ENCODE measurements at regions not wholly inside any gene's neighbourhood (a gene's known extent, or its start where the extent isn't known, plus 50 kb on each side); places are given as distances from the start of the nearest gene placed in this dataset.

DNA sequence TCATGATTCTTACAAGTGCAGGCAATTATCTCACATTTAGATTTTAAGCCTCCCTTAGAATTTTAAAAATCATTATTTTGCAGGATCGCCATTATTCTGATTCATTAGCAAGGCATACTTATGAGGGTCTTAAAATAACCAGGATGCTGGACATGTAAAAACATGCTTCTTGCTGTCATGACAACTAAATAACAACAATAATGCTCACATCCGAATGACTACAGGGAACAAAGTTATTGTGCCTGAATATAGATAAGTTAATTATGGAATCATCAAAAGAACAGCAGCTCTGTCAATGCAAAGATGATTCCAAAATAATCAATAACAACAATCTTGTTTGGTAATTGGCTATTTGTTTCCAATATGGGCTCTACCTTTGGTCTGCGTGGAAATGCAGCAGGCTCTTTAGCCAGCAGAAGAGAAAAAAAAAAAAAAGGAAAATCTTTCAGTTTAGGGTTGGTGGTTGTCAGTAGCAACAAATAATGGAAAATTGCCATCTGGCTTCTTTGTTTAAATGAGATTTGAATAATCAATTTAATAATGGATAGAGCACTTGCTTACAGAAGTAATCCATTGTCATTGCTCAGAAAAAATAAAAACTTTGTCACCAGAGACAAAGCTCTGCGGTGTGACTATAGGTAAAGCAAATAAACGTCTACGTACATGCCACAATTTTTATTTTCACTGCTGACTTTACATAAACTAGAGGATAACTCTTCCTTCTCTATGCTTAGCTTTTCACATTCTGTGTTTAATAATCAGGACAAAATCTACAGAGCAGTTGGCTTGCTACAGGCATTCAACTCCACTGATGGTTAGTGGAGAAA is 468.9 kb upstream of the TSHZ3 start:
- Histone ChIP-seq H3K36me3 (ENCODE audit: insufficient read depth) (no peaks in the 10 kb centered on the region), H3K4me1 (ENCODE audit: insufficient read depth) (no peaks in the 10 kb centered on the region), H3K4me3 (ENCODE audit: low read depth, low read length) (no peak overlapping the region), H3K27ac (ENCODE audit: low read depth) (no peak overlapping the region)
- 34% methylated on average over 6 of the region's 6 CpGs for WGBS
- no peak for DNase-seq (ENCODE audit: extremely low spot score)

DNA sequence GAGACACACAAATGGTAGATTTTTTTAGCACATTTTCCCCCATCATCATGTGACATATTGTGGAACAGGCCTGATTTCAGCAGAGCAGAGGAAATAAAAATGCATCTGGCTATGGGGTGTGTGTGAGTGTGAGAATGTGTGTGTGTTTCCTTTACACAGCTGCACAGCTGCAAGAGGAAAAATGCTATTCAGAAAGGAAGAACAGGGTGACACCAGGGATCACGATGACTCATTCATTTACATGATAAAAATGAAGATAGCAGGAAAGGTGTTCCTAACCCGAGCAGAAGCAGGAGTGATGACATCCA is 469.5 kb upstream of the TSHZ3 start:
- Histone ChIP-seq H3K4me1 (ENCODE audit: insufficient read depth) (no peaks in the 10 kb centered on the region), H3K27ac (ENCODE audit: low read depth) (no peak overlapping the region), H3K4me3 (ENCODE audit: low read depth, low read length) (no peak overlapping the region), H3K36me3 (ENCODE audit: insufficient read depth) (no peaks in the 10 kb centered on the region)
- WGBS, result 9% methylated on average over 2 of the region's 2 CpGs
- no peak for DNase-seq (ENCODE audit: extremely low spot score)

DNA sequence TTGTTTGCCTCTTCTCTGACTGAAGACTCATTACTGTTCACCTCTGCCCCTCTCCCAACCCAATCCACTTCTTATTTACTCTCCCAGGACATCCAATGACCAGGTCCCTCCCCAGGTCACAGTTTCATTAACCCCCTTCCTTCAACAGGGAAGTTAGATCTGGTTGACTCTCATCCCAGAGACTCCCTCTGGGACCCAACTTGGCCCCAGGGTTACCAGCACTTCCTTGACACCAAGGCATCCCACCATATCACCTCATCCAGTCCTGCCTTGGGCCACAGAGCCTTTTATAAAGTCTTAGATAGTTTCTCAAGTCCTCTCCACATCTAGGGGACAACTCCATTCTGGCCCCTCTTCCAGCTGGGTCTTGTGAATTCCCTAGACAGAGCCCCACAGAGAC is 470.6 kb upstream of the TSHZ3 start:
- no peak for DNase-seq (ENCODE audit: extremely low spot score)
- Histone ChIP-seq H3K4me3 (ENCODE audit: low read depth, low read length) (no peak overlapping the region), H3K27ac (ENCODE audit: low read depth) (no peak overlapping the region), H3K4me1 (ENCODE audit: insufficient read depth) (no peaks in the 10 kb centered on the region), H3K36me3 (ENCODE audit: insufficient read depth) (no peaks in the 10 kb centered on the region)

DNA sequence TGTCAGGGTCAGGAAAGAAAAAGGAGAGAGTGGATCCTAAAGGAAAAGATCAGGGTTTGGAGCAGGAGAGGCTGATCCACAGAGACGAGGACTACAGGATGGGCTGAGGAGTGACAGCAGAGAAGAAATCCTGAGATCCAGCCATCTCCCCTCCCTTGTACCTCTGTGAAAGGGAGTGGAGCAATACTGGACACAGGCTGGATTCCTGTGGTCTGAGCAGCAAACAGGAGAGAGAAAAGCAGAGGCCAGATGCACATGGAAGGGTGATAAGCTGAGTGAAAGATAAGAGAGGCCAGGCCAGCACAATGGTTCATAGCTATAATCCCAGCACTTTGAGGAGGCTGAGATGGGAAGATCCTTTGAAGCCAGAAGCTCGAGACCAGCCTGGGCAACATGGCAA is 472.1 kb upstream of the TSHZ3 start:
- no peak for DNase-seq (ENCODE audit: extremely low spot score)
- Histone ChIP-seq H3K4me3 (ENCODE audit: low read depth, low read length) (no peak overlapping the region), H3K4me1 (ENCODE audit: insufficient read depth) (no peaks in the 10 kb centered on the region), H3K27ac (ENCODE audit: low read depth) (no peak overlapping the region), H3K36me3 (ENCODE audit: insufficient read depth) (no peaks in the 10 kb centered on the region)
- 82% methylated on average over 2 of the region's 2 CpGs for WGBS

DNA sequence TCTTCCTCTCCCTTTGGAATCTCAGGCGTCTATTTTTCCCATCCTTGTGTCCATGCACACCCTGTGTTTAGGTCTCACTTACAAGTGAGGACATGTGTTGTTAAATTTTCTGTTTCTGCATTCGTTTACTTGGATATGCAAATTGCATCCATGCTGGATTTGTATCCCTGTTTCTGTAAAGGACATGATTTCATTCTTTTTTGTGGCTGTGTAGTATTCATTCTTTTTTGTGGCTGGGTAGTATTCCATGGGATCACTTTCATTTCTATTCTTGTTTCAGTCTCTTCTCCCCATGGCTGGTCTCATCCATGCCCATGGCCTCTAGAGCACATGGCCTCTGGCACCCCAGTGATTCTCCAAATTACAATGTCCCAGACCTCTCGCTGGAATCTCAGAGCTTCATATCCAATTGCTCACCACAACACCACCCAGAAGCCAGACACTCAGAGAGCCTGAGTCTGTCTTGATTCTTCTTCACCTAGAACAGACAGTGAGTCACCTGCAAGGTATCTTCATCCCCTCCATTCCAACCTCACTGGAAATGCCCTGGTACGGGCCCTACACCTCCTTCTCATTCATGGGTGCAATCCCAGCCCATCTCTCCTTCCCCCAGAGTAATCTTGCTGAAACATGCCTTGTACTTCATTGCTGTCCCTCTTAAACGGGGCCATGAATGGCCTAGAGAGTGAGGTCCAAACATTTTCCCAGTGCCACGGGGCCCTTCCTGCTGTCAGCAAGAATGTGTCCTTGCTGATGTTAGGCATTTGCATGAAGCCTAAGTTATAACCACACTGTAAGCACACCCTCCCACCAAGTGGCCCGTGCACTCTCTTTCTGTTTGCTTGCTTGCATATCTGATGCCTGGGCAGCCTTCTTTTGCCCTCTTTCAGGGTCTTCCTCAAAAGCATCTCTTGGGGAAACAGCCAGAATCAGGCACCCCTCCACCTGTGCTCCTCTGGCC is 476.2 kb upstream of the TSHZ3 start:
- WGBS, result 78% methylated on average over 7 of the region's 7 CpGs
- Histone ChIP-seq H3K4me3 (ENCODE audit: low read depth, low read length) (no peak overlapping the region), H3K36me3 (ENCODE audit: insufficient read depth) (no peaks in the 10 kb centered on the region), H3K4me1 (ENCODE audit: insufficient read depth) (no peaks in the 10 kb centered on the region), H3K27ac (ENCODE audit: low read depth) (no peak overlapping the region)
- DNase-seq (ENCODE audit: extremely low spot score), result no peak

DNA sequence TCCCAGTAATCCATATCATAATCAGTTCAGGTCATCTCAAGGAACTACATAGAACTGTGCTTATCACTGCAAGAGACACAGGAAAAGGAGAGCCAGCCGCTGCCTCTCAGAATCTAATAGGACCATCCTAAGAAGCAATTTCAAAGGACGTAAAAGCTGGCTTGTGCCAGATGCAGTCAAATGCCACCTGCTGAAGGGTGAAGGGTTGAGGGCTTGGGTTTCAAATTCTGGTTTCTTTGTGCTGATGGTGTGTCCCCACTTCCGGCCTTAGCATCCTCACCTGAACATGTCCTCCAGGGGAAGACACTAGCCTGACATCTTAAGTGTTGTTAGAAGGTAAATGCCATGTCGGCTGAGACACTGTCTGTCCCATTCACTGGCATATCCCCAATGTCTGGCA is 477.1 kb upstream of the TSHZ3 start:
- WGBS, result 93% methylated on average over 4 of the region's 4 CpGs
- no peaks in the 10 kb centered on the region for H3K4me1 ChIP-seq (ENCODE audit: insufficient read depth)
- no peaks in the 10 kb centered on the region for H3K36me3 ChIP-seq (ENCODE audit: insufficient read depth)
- H3K27ac ChIP-seq (ENCODE audit: low read depth), result no peak overlapping the region
- no peak overlapping the region for H3K4me3 ChIP-seq (ENCODE audit: low read depth, low read length)
- no peak for DNase-seq (ENCODE audit: extremely low spot score)

DNA sequence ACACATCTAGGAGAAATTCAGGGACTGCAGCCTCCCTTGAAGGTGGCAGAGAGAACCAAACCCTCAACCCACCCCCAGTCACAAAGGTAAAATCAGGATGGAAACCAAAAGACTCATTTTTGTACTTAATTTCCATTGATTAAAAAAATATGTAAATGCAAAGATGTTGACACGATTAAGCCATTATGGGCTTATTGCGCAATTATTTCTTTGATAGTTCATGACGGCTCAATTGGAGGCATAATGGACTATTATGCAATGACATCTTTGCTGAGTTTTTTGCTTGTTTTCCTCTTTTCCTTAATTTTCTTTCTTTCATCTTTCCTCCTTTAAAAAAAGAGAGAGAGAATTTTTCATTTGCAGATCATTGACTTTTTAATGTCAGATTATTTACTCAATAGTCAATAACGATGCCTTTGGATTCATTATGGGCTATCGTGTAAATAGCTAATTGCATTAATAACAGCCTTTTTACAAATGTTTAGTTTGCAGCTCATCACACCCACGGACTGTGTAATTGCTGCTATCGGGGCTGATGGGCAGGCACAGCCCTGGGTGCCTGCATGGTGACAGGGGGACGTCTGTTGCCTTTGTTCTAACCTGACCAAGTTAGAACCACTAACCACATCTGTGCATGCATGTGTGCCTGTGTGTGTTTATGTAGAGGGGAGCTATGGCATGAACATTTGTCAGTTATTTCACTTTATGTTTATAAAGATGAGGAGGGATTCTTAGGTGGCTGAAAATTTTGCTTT is 482.4 kb upstream of the TSHZ3 start:
- H3K4me3 ChIP-seq (ENCODE audit: low read depth, low read length), result no peak overlapping the region
- no peak overlapping the region for H3K27ac ChIP-seq (ENCODE audit: low read depth)
- DNase-seq (ENCODE audit: extremely low spot score), result no peak
- H3K4me1 ChIP-seq (ENCODE audit: insufficient read depth), result no peaks in the 10 kb centered on the region
- H3K36me3 ChIP-seq (ENCODE audit: insufficient read depth), result no peaks in the 10 kb centered on the region
- 83% methylated on average over 8 of the region's 8 CpGs for WGBS

DNA sequence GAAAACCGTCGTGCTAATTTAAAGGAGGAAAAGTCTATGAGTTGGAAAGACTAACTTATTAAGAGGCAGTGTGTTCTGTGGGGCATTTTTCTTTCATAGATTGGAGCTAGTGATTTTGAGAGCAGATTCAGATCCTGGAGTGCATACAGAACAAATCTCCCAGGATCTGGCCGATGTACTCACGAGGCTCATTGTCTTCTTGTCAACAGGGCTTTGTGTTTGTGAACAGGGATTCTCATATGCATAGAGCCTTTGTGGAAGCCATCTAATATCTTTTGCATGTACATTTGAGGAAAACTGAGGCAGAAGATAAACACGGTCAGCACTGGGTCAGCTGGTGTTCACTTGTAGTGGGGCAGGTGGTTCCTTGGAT is 482.9 kb upstream of the TSHZ3 start:
- 60% methylated on average over 5 of the region's 5 CpGs for WGBS
- Histone ChIP-seq H3K36me3 (ENCODE audit: insufficient read depth) (no peaks in the 10 kb centered on the region), H3K4me1 (ENCODE audit: insufficient read depth) (no peaks in the 10 kb centered on the region), H3K27ac (ENCODE audit: low read depth) (no peak overlapping the region), H3K4me3 (ENCODE audit: low read depth, low read length) (no peak overlapping the region)
- no peak for DNase-seq (ENCODE audit: extremely low spot score)

DNA sequence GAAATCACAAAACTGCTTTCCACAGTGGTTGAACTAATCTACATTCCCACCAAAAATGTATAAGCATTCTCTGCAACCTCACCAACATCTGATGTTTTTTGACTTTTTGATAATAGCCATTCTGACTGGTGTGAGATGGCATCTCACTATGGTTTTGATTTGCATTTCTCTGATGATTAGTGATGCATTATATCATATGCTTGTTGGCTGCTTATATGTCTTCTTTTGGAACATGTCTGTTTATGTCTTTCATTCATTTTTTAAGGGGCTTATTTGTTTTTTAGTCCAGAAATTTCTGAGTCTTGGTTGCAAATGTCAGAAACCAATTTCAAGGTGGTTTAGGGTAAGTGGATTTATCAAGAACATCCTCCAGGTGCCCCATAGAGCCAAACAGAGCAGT is 484.8 kb upstream of the TSHZ3 start:
- no peak overlapping the region for H3K4me3 ChIP-seq (ENCODE audit: low read depth, low read length)
- H3K4me1 ChIP-seq (ENCODE audit: insufficient read depth), result no peaks in the 10 kb centered on the region
- no peak overlapping the region for H3K27ac ChIP-seq (ENCODE audit: low read depth)
- no peak for DNase-seq (ENCODE audit: extremely low spot score)
- H3K36me3 ChIP-seq (ENCODE audit: insufficient read depth), result no peaks in the 10 kb centered on the region

DNA sequence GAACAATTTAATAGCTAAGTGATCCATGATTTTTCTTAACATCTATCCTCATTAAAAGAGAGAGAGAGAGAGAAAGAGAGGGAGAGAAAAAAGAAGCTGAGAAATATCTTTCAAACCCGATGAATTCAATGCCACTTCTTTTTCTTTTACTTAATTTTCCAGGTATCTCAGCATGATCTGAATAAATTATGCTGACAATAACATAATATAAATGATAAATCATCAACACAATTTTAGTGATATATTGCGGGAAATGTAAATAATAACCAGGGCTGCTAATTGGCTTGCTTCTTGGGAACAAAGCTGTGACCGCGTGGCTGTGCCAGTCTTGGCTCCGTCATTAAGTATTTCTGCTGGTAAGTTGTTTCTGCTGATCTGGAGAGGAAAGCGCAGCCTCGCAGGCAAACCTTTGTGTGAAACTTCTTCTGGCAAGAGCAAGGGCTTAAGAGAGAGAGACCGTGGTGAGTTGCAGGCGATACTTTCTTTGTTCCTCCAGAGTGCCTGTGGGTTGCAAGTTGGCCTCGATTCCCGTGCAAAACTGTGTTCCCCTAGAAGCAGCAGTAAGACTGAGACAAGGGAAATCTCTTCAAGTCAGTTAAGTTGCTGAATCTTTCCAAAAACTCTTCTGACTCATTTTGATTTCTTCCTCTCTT is 489.1 kb upstream of the TSHZ3 start:
- H3K4me3 ChIP-seq (ENCODE audit: low read depth, low read length), result no peak overlapping the region
- no peaks in the 10 kb centered on the region for H3K4me1 ChIP-seq (ENCODE audit: insufficient read depth)
- DNase-seq (ENCODE audit: extremely low spot score), result no peak
- H3K36me3 ChIP-seq (ENCODE audit: insufficient read depth), result no peaks in the 10 kb centered on the region
- no peak overlapping the region for H3K27ac ChIP-seq (ENCODE audit: low read depth)
- 22% methylated on average over 11 of the region's 11 CpGs for WGBS

DNA sequence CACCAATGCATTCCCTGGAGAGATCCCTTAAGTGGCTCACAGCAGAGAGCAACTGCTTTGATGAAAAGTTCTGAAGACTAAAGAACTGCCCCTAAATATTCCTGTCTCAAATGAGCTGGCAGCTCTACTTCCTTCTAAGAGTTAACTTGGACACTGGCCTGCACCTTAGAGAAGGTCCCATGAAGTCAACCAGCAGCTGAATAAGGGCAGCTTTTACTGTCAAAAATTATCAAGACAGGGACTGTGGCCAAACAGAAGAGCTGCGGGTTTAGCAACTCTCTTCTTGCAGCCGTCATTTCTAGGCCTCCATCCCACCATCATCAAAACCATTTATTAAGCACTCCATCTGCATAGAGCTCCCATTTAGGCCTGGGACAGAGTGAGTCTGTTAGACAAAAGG is 491.1 kb upstream of the TSHZ3 start:
- Histone ChIP-seq H3K4me3 (ENCODE audit: low read depth, low read length) (no peak overlapping the region), H3K4me1 (ENCODE audit: insufficient read depth) (no peaks in the 10 kb centered on the region), H3K36me3 (ENCODE audit: insufficient read depth) (no peaks in the 10 kb centered on the region), H3K27ac (ENCODE audit: low read depth) (no peak overlapping the region)
- DNase-seq (ENCODE audit: extremely low spot score), result no peak
- 73% methylated on average over 2 of the region's 2 CpGs for WGBS

DNA sequence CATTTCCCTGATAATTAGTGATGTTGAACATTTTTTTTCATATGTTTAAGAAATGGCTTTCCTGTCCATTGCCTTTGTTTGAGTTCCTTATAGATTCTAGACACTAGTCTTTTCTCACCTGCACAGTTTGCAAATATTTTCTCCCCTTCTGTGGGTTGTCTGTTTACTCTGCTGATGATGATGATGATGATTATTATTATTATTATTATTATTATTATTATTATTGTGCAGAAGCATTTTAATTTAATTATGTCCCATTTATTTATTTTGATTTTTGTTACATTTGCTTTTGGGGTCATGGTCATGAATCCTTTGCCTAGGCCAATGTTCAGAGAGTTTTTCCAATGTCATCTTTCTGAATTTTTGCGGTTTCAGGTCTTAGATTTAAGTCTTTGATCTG is 492.5 kb upstream of the TSHZ3 start:
- no peak for DNase-seq (ENCODE audit: extremely low spot score)
- H3K36me3 ChIP-seq (ENCODE audit: insufficient read depth), result no peaks in the 10 kb centered on the region
- no peaks in the 10 kb centered on the region for H3K4me1 ChIP-seq (ENCODE audit: insufficient read depth)
- H3K27ac ChIP-seq (ENCODE audit: low read depth), result no peak overlapping the region
- H3K4me3 ChIP-seq (ENCODE audit: low read depth, low read length), result no peak overlapping the region
- 53% methylated on average over 1 of the region's 1 CpG for WGBS

DNA sequence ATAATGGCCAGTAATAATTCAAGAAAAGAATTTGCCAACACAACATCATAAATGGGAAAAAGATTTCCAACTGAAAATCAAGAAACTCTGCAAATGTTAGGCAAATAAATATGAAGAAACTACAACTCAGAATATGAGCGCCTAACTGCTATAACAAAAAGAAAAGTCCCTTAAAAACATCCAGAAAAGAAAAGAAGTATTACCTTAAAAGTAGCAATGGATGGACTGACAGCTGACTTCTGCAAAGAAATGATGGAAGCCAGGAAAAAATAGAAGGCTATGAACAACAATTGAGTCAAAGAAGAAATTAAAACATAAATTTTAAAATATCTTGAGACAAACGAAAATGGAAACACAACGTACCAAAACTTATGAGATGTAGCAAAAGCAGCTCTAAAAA is 482.3 kb upstream of the ZNF507 start:
- 93% methylated on average over 3 of the region's 3 CpGs for WGBS

More for the DNA sequence above, 482.3 kb upstream of the ZNF507 start:
- Histone ChIP-seq H3K4me1 (ENCODE audit: insufficient read depth) (no peaks in the 10 kb centered on the region), H3K27ac (ENCODE audit: low read depth) (no peak overlapping the region), H3K4me3 (ENCODE audit: low read depth, low read length) (no peak overlapping the region), H3K36me3 (ENCODE audit: insufficient read depth) (no peaks in the 10 kb centered on the region)
- no peak for DNase-seq (ENCODE audit: extremely low spot score)

All from urinary bladder (tissue), 3 donors.